ENCODE measurements at regions not wholly inside any gene's neighbourhood (a gene's known extent, or its start where the extent isn't known, plus 50 kb on each side); places are given as distances from the start of the nearest gene placed in this dataset.

GRCh38 chr2:766255-766654, 89.0 kb upstream of the TMEM18 start:
- Mint-ChIP-seq H3K4me3 (no peak overlapping the region), H3K27ac (no peak overlapping the region), H3K4me1 (peaks cover 8% of the 10 kb centered on the region; the same call in 2 of the 3 replicates), H3K27me3 (ENCODE audit: insufficient read depth, low read depth, poor library complexity) (peaks cover 4% of the 10 kb centered on the region), H3K9me3 (peaks cover 4% of the 10 kb centered on the region; the same call in 2 of the 3 replicates), H3K36me3 (ENCODE audit: low read depth) (no peaks in the 10 kb centered on the region; the same call in 2 of the 3 replicates)
- no peak overlapping the region for H3K4me3 ChIP-seq
- no peaks in the 10 kb centered on the region for H3K27me3 ChIP-seq (ENCODE audit: insufficient read depth)
- H3K4me1 ChIP-seq (ENCODE audit: insufficient read depth): peaks cover 8% of the 10 kb centered on the region; the same call in 1 of the 2 replicates
- no peaks in the 10 kb centered on the region for H3F3A ChIP-seq (replicated peaks; ENCODE audit: low read depth)
- ATAC-seq (no peak), DNase-seq (ENCODE audit: low spot score) (no peak)
- TF ChIP-seq ZNF114 (CRISPR knock-in tag; IDR thresholded peaks at IDR 0.05): no peak
- TF ChIP-seq CREB1 (CRISPR knock-in tag; IDR thresholded peaks at IDR 0.05; ENCODE audit: low read depth): no peak
- no peak for TF ChIP-seq EZH2 (IDR thresholded peaks at IDR 0.05; ENCODE audit: low read depth, unreplicated experiment)
- no peak for TF ChIP-seq ZNF331 (CRISPR knock-in tag; IDR thresholded peaks at IDR 0.05; ENCODE audit: low read depth)
- TF ChIP-seq STAT1 (IDR thresholded peaks at IDR 0.05; ENCODE audit: unreplicated experiment): no peak
- H2AFZ ChIP-seq: no peak overlapping the region
- H3K79me2 ChIP-seq (replicated peaks; ENCODE audit: insufficient read depth): no peaks in the 10 kb centered on the region
- H3K4me2 ChIP-seq: no peak overlapping the region
- H4K20me1 ChIP-seq (replicated peaks; ENCODE audit: insufficient read depth): no peaks in the 10 kb centered on the region
- no peaks in the 10 kb centered on the region for H3K36me3 ChIP-seq (ENCODE audit: insufficient read depth)
- H3K27ac ChIP-seq (ENCODE audit: low read depth): no peak overlapping the region
- H3K9me2 ChIP-seq (ENCODE audit: insufficient read depth): no peaks in the 10 kb centered on the region

- Histone ChIP-seq H3K4me3 (no peak overlapping the region), H2AFZ (no peak overlapping the region), H4K20me1 (replicated peaks; ENCODE audit: insufficient read depth) (no peaks in the 10 kb centered on the region), H3K27ac (ENCODE audit: low read depth) (no peak overlapping the region), H3K36me3 (ENCODE audit: insufficient read depth) (no peaks in the 10 kb centered on the region), H3F3A (replicated peaks; ENCODE audit: low read depth) (no peaks in the 10 kb centered on the region), H3K4me1 (ENCODE audit: insufficient read depth) (peaks cover 8% of the 10 kb centered on the region; the same call in 1 of the 2 replicates), H3K27me3 (ENCODE audit: insufficient read depth) (no peaks in the 10 kb centered on the region), H3K4me2 (no peak overlapping the region), H3K79me2 (replicated peaks; ENCODE audit: insufficient read depth) (no peaks in the 10 kb centered on the region), H3K9me2 (ENCODE audit: insufficient read depth) (no peaks in the 10 kb centered on the region)
- no peaks in the 10 kb centered on the region; the same call in 2 of the 3 replicates for H3K36me3 Mint-ChIP-seq (ENCODE audit: low read depth)
- peaks cover 4% of the 10 kb centered on the region; the same call in 2 of the 3 replicates for H3K9me3 Mint-ChIP-seq
- H3K27me3 Mint-ChIP-seq (ENCODE audit: insufficient read depth, low read depth, poor library complexity): peaks cover 7% of the 10 kb centered on the region
- ATAC-seq: no peak
- peaks cover 14% of the 10 kb centered on the region for H3K4me1 Mint-ChIP-seq
- no peak overlapping the region for H3K4me3 Mint-ChIP-seq
- no peak for DNase-seq (ENCODE audit: low spot score)
- TF ChIP-seq STAT1 (IDR thresholded peaks at IDR 0.05; ENCODE audit: unreplicated experiment): no peak
- H3K27ac Mint-ChIP-seq: no peak overlapping the region
Measured at GRCh38 chr2:765369-765768, 88.2 kb upstream of the TMEM18 start.

DNA sequence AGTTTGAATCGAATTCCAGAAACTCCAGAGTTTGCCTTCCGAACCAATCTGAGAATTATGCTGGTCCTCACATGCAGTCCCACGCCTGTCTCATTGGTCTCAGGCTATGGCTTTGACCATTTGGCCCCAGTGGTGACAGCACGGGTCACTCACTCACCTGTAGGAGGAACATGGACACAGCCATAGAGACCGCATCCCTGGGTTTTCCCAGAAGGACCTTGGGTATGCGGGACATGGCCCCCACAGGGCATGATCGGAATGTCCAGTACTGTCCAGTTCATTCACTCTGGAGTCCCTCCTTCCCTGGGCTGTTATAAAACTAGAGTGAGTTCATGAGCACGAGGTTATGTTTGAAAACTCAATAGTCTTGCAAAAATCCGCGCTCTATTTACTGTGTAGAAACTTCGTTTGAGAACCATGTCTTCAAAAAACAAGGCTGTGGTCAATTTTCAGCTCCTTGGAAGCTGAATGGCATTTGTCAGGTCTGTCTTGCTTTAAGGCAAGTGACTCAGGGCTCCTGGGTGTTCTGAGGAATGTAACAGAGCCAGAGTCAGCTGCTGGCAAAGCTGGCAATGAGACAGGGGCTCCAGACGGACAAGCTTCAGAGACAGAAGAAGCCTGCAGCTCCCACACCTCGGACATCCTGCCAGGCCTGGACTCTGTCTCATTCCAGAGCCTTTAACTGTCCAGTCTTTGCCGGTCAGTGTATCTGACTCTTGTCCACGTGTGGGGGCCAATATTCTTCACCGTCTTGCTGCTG, 86.7 kb upstream of the TMEM18 start:
- Histone ChIP-seq H3K27ac (ENCODE audit: low read depth) (no peak overlapping the region), H3K36me3 (ENCODE audit: insufficient read depth) (no peaks in the 10 kb centered on the region), H3K4me1 (ENCODE audit: insufficient read depth) (peaks cover 8% of the 10 kb centered on the region; the same call in 1 of the 2 replicates), H3K4me2 (no peak overlapping the region), H4K20me1 (replicated peaks; ENCODE audit: insufficient read depth) (no peaks in the 10 kb centered on the region), H3K79me2 (replicated peaks; ENCODE audit: insufficient read depth) (no peaks in the 10 kb centered on the region), H3K9me2 (ENCODE audit: insufficient read depth) (no peaks in the 10 kb centered on the region), H3F3A (replicated peaks; ENCODE audit: low read depth) (no peaks in the 10 kb centered on the region), H3K27me3 (ENCODE audit: insufficient read depth) (no peaks in the 10 kb centered on the region), H2AFZ (no peak overlapping the region), H3K4me3 (no peak overlapping the region)
- Mint-ChIP-seq H3K36me3 (ENCODE audit: low read depth) (no peaks in the 10 kb centered on the region; the same call in 2 of the 3 replicates), H3K27ac (no peak overlapping the region), H3K27me3 (ENCODE audit: insufficient read depth, low read depth, poor library complexity) (peaks cover 8% of the 10 kb centered on the region), H3K4me1 (peaks cover 19% of the 10 kb centered on the region), H3K4me3 (no peak overlapping the region), H3K9me3 (peaks cover 2% of the 10 kb centered on the region; the same call in 2 of the 3 replicates)
- ATAC-seq (no peak), DNase-seq (ENCODE audit: low spot score) (no peak)
- TF ChIP-seq ZNF114 (CRISPR knock-in tag; IDR thresholded peaks at IDR 0.05): no peak
- TF ChIP-seq CTCF (conservative IDR thresholded peaks at IDR 0.05; ENCODE audit: low read depth in 2 of 2): no peak
- TF ChIP-seq NANOG (IDR thresholded peaks at IDR 0.05; ENCODE audit: borderline replicate concordance): no peak
- TF ChIP-seq STAT1 (IDR thresholded peaks at IDR 0.05; ENCODE audit: unreplicated experiment): no peak

Measured in GM23338 (cell line).